CD4-positive, alpha-beta memory T cell (primary cell): ENCODE measurements at regions not wholly inside any gene's neighbourhood (a gene's known extent, or its start where the extent isn't known, plus 50 kb on each side); places are given as distances from the start of the nearest gene placed in this dataset.

Experiments
- CTCF ChIA-PET: fragments of 350-600 bp; sonication (Branson Sonifier 250); formaldehyde crosslinking; loops from one replicate; lab custom pipeline; 2021; ENCODE audit warnings: inconsistent platforms; ENCODE audit not compliant: partially characterized antibody; lab: Charles Lee
- POLR2A ChIA-PET: fragments of 350-600 bp; sonication (Branson Sonifier 250); formaldehyde crosslinking; loops from one replicate; lab custom pipeline; 2021; ENCODE audit not compliant: partially characterized antibody; lab: Charles Lee
- DNase-seq, 5 donors: peaks; one replicate each; pipeline versions ENCODE4 v3.0.0 to v3.0.0-alpha.2; 2020 to 2022; ENCODE audit warnings: mixed read lengths in 1 of 5
- H3K27ac ChIP-seq: one replicate; pipeline ENCODE4 v1.7.0; 2013; ENCODE audit warnings: low read depth, low read length
- H3K27me3 ChIP-seq: 2 replicates; pipeline ENCODE4 v1.7.0; 2013; ENCODE audit warnings: mild to moderate bottlenecking, low read length, moderate library complexity; ENCODE audit not compliant: insufficient read depth
- H3K36me3 ChIP-seq: 2 replicates; pipeline ENCODE4 v1.7.0; 2013; ENCODE audit warnings: mild to moderate bottlenecking, low read length, moderate library complexity; ENCODE audit not compliant: insufficient read depth
- H3K4me1 ChIP-seq: 2 replicates; pipeline ENCODE4 v1.7.0; 2013; ENCODE audit warnings: mild to moderate bottlenecking, low read length, moderate library complexity; ENCODE audit not compliant: insufficient read depth
- H3K4me3 ChIP-seq, 2 donors: one replicate each; pipeline ENCODE4 v1.7.0; 2013; ENCODE audit warnings: low read length in 2 of 2, mild to moderate bottlenecking in 1 of 2
- H3K9me3 ChIP-seq, 2 donors: one replicate each; pipeline ENCODE4 v1.7.0; 2013; ENCODE audit warnings: low read length in 2 of 2, control low read depth in 1 of 2; ENCODE audit not compliant: control insufficient read depth in 1 of 2
- H3K27ac Mint-ChIP-seq, 7 donors: one replicate each; pipeline ENCODE4 v1.8.0; 2020 to 2021; ENCODE audit warnings: mixed read lengths in 7 of 7, mild to moderate bottlenecking in 6 of 7, inconsistent platforms in 3 of 7, moderate library complexity in 3 of 7
- H3K27me3 Mint-ChIP-seq, 2 donors: one replicate each; pipeline ENCODE4 v1.8.0; 2020 to 2021; ENCODE audit warnings: mixed read lengths in 2 of 2
- H3K36me3 Mint-ChIP-seq, 2 donors: one replicate each; pipeline ENCODE4 v1.8.0; 2020 to 2021; ENCODE audit warnings: mixed read lengths in 2 of 2, inconsistent platforms in 1 of 2, mild to moderate bottlenecking in 1 of 2
- H3K4me1 Mint-ChIP-seq, 4 donors: one replicate each; pipeline ENCODE4 v1.8.0; 2020 to 2021; ENCODE audit warnings: mixed read lengths in 4 of 4, mild to moderate bottlenecking in 1 of 4
- H3K4me3 Mint-ChIP-seq, 8 donors: one replicate each; pipeline ENCODE4 v1.8.0; 2020 to 2021; ENCODE audit warnings: mixed read lengths in 8 of 8, mild to moderate bottlenecking in 7 of 8, moderate library complexity in 6 of 8, inconsistent platforms in 3 of 8
- H3K9me3 Mint-ChIP-seq, 8 donors: one replicate each; pipeline ENCODE4 v1.8.0; 2020 to 2021; ENCODE audit warnings: mixed read lengths in 8 of 8, mild to moderate bottlenecking in 5 of 8, inconsistent platforms in 3 of 8, moderate library complexity in 1 of 8
- intact Hi-C: fragments of 100-400 bp; cut with micrococcal nuclease; formaldehyde crosslinking; loops from one replicate; pipeline ENCODE4 v1.15.1; 2023

DNA sequence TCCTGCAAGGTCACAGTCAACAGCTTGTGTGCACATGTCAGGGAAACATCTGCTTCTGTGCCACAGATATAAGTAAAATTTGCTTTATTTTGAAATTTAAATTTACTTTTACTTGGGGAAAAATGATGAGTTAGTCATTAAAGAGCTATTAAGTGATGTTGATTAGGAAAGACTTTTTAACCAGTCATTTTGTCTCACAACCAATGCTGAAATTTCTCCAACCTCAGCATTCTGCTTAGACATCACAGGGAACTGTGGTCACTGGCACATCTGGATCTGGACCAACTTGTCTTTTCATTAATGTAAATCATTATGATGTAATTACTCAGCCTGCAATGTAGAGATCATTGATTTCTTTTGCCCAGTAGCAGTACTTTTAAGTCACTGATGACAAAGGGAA is 301.0 kb downstream of the TTLL7 start:
- H3K4me1 Mint-ChIP-seq = peaks cover 0 to 11% (median 3%) of the 10 kb centered on the region in 4 donors
- H3K4me1 ChIP-seq = no peaks in the 10 kb centered on the region
- intact Hi-C loops = no loop called here
- no peak overlapping the region for H3K4me3 Mint-ChIP-seq
- H3K9me3 ChIP-seq = no peaks in the 10 kb centered on the region
- H3K27ac ChIP-seq = no peak overlapping the region
- H3K27me3 Mint-ChIP-seq = peaks cover 3 to 10% of the 10 kb centered on the region in 2 donors
- H3K4me3 ChIP-seq = no peak overlapping the region
- H3K9me3 Mint-ChIP-seq = peaks cover 0 to 6% (median 2%) of the 10 kb centered on the region in 8 donors
- no peaks in the 10 kb centered on the region for H3K36me3 Mint-ChIP-seq
- ChIA-PET POLR2A (no interaction called here), CTCF (no interaction called here)
- H3K36me3 ChIP-seq = no peaks in the 10 kb centered on the region
- DNase-seq = no peak
- no peaks in the 10 kb centered on the region for H3K27me3 ChIP-seq
- no peak overlapping the region for H3K27ac Mint-ChIP-seq

DNA sequence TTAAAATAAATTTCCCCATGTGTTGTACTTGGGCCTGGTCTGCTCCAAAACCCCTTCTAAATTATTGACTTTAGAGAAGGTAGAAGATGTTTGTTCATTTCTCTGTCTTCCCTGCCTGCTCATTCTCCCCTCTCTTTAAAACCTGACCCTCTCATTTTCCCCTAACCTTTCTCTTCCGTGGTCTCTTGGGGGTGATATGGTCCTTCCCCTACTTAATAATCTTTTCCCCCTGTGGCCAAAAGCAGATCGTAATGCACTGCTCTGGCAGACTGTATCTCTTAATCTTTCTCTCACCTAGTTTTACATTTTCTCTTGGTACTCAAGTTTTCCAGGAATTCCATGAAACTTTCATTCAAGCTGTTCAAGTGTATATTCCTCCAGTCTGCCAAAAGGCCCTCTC is 301.7 kb downstream of the TTLL7 start:
- H3K4me1 ChIP-seq = no peaks in the 10 kb centered on the region
- no peak overlapping the region for H3K27ac Mint-ChIP-seq
- intact Hi-C loops = no loop called here
- CTCF ChIA-PET = no interaction called here
- peaks cover 0 to 16% (median 3%) of the 10 kb centered on the region in 4 donors for H3K4me1 Mint-ChIP-seq
- H3K27ac ChIP-seq = no peak overlapping the region
- peaks cover 0 to 6% (median 2%) of the 10 kb centered on the region in 8 donors for H3K9me3 Mint-ChIP-seq
- no peak overlapping the region for H3K4me3 ChIP-seq
- POLR2A ChIA-PET = no interaction called here
- no peaks in the 10 kb centered on the region for H3K36me3 Mint-ChIP-seq
- H3K4me3 Mint-ChIP-seq = no peak overlapping the region
- no peaks in the 10 kb centered on the region for H3K27me3 ChIP-seq
- DNase-seq = no peak
- no peaks in the 10 kb centered on the region for H3K36me3 ChIP-seq
- peaks cover 5 to 10% of the 10 kb centered on the region in 2 donors for H3K27me3 Mint-ChIP-seq
- no peaks in the 10 kb centered on the region for H3K9me3 ChIP-seq

- H3K4me3 Mint-ChIP-seq = peak overlapping the region in 1 of 8 donors; percentile 19
- H3K9me3 Mint-ChIP-seq = peaks cover 2 to 17% (median 8%) of the 10 kb centered on the region in 8 donors
- CTCF ChIA-PET = no interaction called here
- Histone ChIP-seq H3K4me1 (no peaks in the 10 kb centered on the region), H3K9me3 (no peaks in the 10 kb centered on the region), H3K27ac (no peak overlapping the region), H3K36me3 (no peaks in the 10 kb centered on the region), H3K4me3 (no peak overlapping the region), H3K27me3 (no peaks in the 10 kb centered on the region)
- POLR2A ChIA-PET = no interaction called here
- H3K4me1 Mint-ChIP-seq = peaks cover 0 to 16% (median 3%) of the 10 kb centered on the region in 4 donors
- H3K27me3 Mint-ChIP-seq = peaks cover 5 to 10% of the 10 kb centered on the region in 2 donors
- no peak for DNase-seq
- intact Hi-C loops = no loop called here
- H3K36me3 Mint-ChIP-seq = peaks cover 0 to 3% of the 10 kb centered on the region in 2 donors
- no peak overlapping the region for H3K27ac Mint-ChIP-seq
Measured at GRCh38 chr1:83694449-83694848, 304.5 kb downstream of the TTLL7 start.

DNA sequence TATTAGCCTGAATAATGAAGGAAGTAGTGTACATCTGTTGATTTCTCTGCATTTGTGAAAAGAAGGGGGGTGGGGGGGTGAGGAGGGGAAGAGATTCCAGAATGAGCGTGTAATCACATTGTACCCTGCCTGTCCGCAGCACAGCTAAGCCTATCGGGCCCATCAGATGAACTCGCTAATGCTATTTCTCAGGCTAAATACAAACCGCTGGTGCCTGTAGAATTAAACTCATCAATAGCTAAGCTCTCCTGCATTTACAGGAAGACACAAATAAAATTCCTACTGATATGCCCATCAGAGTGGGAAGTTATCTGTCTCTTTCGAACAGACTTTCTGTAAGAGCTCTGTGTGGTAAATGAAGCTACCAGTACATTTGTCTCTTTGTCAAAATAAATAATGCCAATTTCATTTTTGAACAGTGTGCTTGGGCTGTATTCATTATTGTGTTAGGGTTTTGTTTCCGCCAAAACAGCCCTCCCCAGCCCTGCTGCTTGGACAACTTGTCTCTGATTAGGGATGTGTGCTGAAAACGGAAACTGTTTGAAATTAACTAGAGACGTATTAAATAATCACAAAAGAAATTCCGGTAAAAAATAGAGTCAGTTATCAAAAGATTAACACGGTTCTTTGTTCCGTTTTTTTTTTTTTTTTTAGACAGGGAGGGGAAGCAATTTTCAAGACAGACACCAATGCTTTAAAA is 305.4 kb downstream of the TTLL7 start:
- H3K36me3 ChIP-seq = no peaks in the 10 kb centered on the region
- H3K27me3 ChIP-seq = no peaks in the 10 kb centered on the region
- Mint-ChIP-seq H3K4me1 (peaks cover 0 to 16% (median 3%) of the 10 kb centered on the region in 4 donors), H3K36me3 (peaks cover 0 to 3% of the 10 kb centered on the region in 2 donors), H3K27ac (no peak overlapping the region), H3K4me3 (peak overlapping the region in 7 of 8 donors; percentile 19 to 90 (median 86)), H3K27me3 (peaks cover 5 to 10% of the 10 kb centered on the region in 2 donors), H3K9me3 (peaks cover 3 to 21% (median 11%) of the 10 kb centered on the region in 8 donors)
- H3K4me3 ChIP-seq = no peak overlapping the region
- intact Hi-C loops = no loop called here
- ChIA-PET CTCF (no interaction called here), POLR2A (interaction anchor here (0.6 kb wide), 1 partner anchor 766 kb away, joined by 3 read pairs; no protein-coding TSS in a partner anchor)
- no peaks in the 10 kb centered on the region for H3K4me1 ChIP-seq
- no peaks in the 10 kb centered on the region for H3K9me3 ChIP-seq
- H3K27ac ChIP-seq = no peak overlapping the region
- no peak for DNase-seq

- intact Hi-C loops = no loop called here
- no peaks in the 10 kb centered on the region for H3K9me3 ChIP-seq
- ChIA-PET CTCF (no interaction called here), POLR2A (interaction anchor here (0.6 kb wide), 2 partner anchors 67 to 765 kb away, joined by 3 read pairs; no protein-coding TSS in a partner anchor)
- H3K27ac ChIP-seq = no peak overlapping the region
- peaks cover 0 to 3% of the 10 kb centered on the region in 2 donors for H3K36me3 Mint-ChIP-seq
- H3K4me3 Mint-ChIP-seq = peak overlapping the region; percentile 82 to 90 (median 87)
- no peaks in the 10 kb centered on the region for H3K4me1 ChIP-seq
- peaks cover 5 to 10% of the 10 kb centered on the region in 2 donors for H3K27me3 Mint-ChIP-seq
- H3K27ac Mint-ChIP-seq = peak overlapping the region in 4 of 7 donors; percentile 8 to 74 (median 56)
- H3K4me1 Mint-ChIP-seq = peaks cover 0 to 16% (median 3%) of the 10 kb centered on the region in 4 donors
- H3K36me3 ChIP-seq = no peaks in the 10 kb centered on the region
- H3K9me3 Mint-ChIP-seq = peaks cover 3 to 29% (median 12%) of the 10 kb centered on the region in 8 donors
- peak in 3 of 5 donors; percentile 0 to 6 (median 1) for DNase-seq
- H3K4me3 ChIP-seq = no peak overlapping the region
- no peaks in the 10 kb centered on the region for H3K27me3 ChIP-seq
Measured at GRCh38 chr1:83692524-83693381, 306.2 kb downstream of the TTLL7 start.

GRCh38 chr1:83691953-83692500 is 306.9 kb downstream of the TTLL7 start:
- Histone ChIP-seq H3K4me1 (no peaks in the 10 kb centered on the region), H3K4me3 (no peak overlapping the region), H3K27me3 (no peaks in the 10 kb centered on the region), H3K9me3 (no peaks in the 10 kb centered on the region), H3K36me3 (no peaks in the 10 kb centered on the region), H3K27ac (no peak overlapping the region)
- intact Hi-C loops = no loop called here
- CTCF ChIA-PET = no interaction called here
- POLR2A ChIA-PET = no interaction called here
- H3K9me3 Mint-ChIP-seq = peaks cover 3 to 31% (median 12%) of the 10 kb centered on the region in 8 donors
- peaks cover 5 to 7% of the 10 kb centered on the region in 2 donors for H3K27me3 Mint-ChIP-seq
- H3K36me3 Mint-ChIP-seq = peaks cover 0 to 3% of the 10 kb centered on the region in 2 donors
- H3K27ac Mint-ChIP-seq = no peak overlapping the region
- H3K4me3 Mint-ChIP-seq = peak overlapping the region in 3 of 8 donors; percentile 87 to 90 (median 88)
- no peak for DNase-seq
- peaks cover 0 to 16% (median 3%) of the 10 kb centered on the region in 4 donors for H3K4me1 Mint-ChIP-seq
